ENCODE measurements at regions not wholly inside any gene's neighbourhood (a gene's known extent, or its start where the extent isn't known, plus 50 kb on each side); places are given as distances from the start of the nearest gene placed in this dataset.

- TF ChIP-seq RAD21 (IDR thresholded peaks at IDR 0.05; ENCODE audit: insufficient read depth, low read depth, low read length) (no peak), ELK1 (IDR thresholded peaks at IDR 0.05; ENCODE audit: low read depth, low read length) (no peak), YBX1 (IDR thresholded peaks at IDR 0.05) (no peak), CTCF (IDR thresholded peaks at IDR 0.05 in 2 of 3, conservative IDR thresholded peaks at IDR 0.05 in 1 of 3; ENCODE audit: control insufficient read depth in 2 of 3, extremely low read depth in 1 of 3, insufficient read depth in 1 of 3, low read depth in 3 of 3, low read length in 3 of 3) (no peak), EP300 (IDR thresholded peaks at IDR 0.05; ENCODE audit: borderline replicate concordance in 1 of 2, control insufficient read depth in 1 of 2, low read depth in 2 of 2, low read length in 2 of 2) (no peak), POLR2AphosphoS5 (IDR thresholded peaks at IDR 0.05; ENCODE audit: low read length) (no peak), FOXK2 (IDR thresholded peaks at IDR 0.05) (no peak)
These were observed 1315.1 kb upstream of the DDX18 start for GRCh38 chr2:116499389-116499788.

Measured in GM12878 (cell line).